ENCODE measurements at regions not wholly inside any gene's neighbourhood (a gene's known extent, or its start where the extent isn't known, plus 50 kb on each side); places are given as distances from the start of the nearest gene placed in this dataset.

GRCh38 chr5:111976705-111977435 lies 219.9 kb upstream of the NREP start (continued):
- no peak for TF ChIP-seq RCOR1 (IDR thresholded peaks at IDR 0.05; ENCODE audit: insufficient replicate concordance, low read length)

- H4K91ac ChIP-seq (ENCODE audit: insufficient read depth, low read depth, low read length): peak overlapping the region; percentile 10; the same call in 1 of the 2 replicates
- H3K27me3 ChIP-seq (ENCODE audit: control insufficient read depth, insufficient read depth, low read length): no peaks in the 10 kb centered on the region
- no peak overlapping the region for H3K9ac ChIP-seq (ENCODE audit: low read depth, low read length)
- WGBS, 2 experiments (ENCODE audit: extremely low coverage in 2 of 2, insufficient read length in 1 of 2): 60% methylated on average over 1 of the region's 5 CpGs; no CpG with 5 or more reads in 1 of the 2 experiments
- H2BK5ac ChIP-seq (ENCODE audit: low read depth, low read length, poor library complexity, severe bottlenecking): no peak overlapping the region
- peaks cover 12% of the 10 kb centered on the region for H3K4me1 ChIP-seq (ENCODE audit: control insufficient read depth, insufficient read depth, low read length)
- intact Hi-C loops (cut with micrococcal nuclease) (no loop called here), in situ Hi-C loops (cut with MboI; ENCODE audit: low sequenced_read_pairs) (no loop called here), dilution Hi-C loops (cut with HindIII; ENCODE audit: low sequenced_read_pairs, unreplicated experiment) (no loop called here)
- no TSS peak for BruUV-seq (replicated peaks)
- H3K27ac ChIP-seq (ENCODE audit: insufficient read depth, low read length): no peak overlapping the region; the same call in 1 of the 2 replicates
- peak overlapping the region; percentile 9; the same call in 1 of the 2 replicates for H3K4ac ChIP-seq (ENCODE audit: low read depth, low read length)
- no peaks in the 10 kb centered on the region for H3K36me3 ChIP-seq (ENCODE audit: control insufficient read depth, insufficient read depth, low read length)
- no peak overlapping the region for H3K4me3 ChIP-seq (ENCODE audit: insufficient read depth, low read depth, low read length)
- H4K20me1 ChIP-seq (ENCODE audit: insufficient read depth, low read length): no peaks in the 10 kb centered on the region
- ATAC-seq (ENCODE audit: low read depth): no peak
- no peak overlapping the region for H3K4me2 ChIP-seq (ENCODE audit: low read depth, low read length)
- H3K9me3 ChIP-seq (ENCODE audit: control insufficient read depth, insufficient read depth, low read length): no peaks in the 10 kb centered on the region
- peak overlapping the region; percentile 12 for H2AFZ ChIP-seq (replicated peaks; ENCODE audit: low read length, poor library complexity)
- peak overlapping the region; percentile 54 for H2BK120ac ChIP-seq (ENCODE audit: low read depth, low read length)
- peak overlapping the region; percentile 76; the same call in 1 of the 2 replicates for H3K18ac ChIP-seq (ENCODE audit: low read depth, low read length)
- DNase-seq: no peak
- H3K79me1 ChIP-seq (ENCODE audit: low read depth in 1 of 2, low read length in 2 of 2): no peaks in the 10 kb centered on the region
- no peak overlapping the region for H3K56ac ChIP-seq (ENCODE audit: extremely low read depth, insufficient read depth, low read length)
- peak overlapping the region; percentile 37 for H4K5ac ChIP-seq (ENCODE audit: low read depth, low read length)
- peak overlapping the region; percentile 45; the same call in 1 of the 2 replicates for H2AK5ac ChIP-seq (ENCODE audit: low read depth, low read length)
- TF ChIP-seq MXI1 (IDR thresholded peaks at IDR 0.05; ENCODE audit: borderline replicate concordance, low read depth, low read length): no peak
- H4K8ac ChIP-seq (ENCODE audit: low read depth in 2 of 2, low read length in 2 of 2): peak overlapping the region in 1 of 2 experiments; percentile 41; a peak in 1 of 4 replicates
- H3K14ac ChIP-seq (replicated peaks; ENCODE audit: low read depth, low read length): peak overlapping the region; percentile 4; the same call in 1 of the 2 replicates
- peak overlapping the region; percentile 79; the same call in 1 of the 2 replicates for H2BK20ac ChIP-seq (ENCODE audit: low read depth, low read length)
- no peak overlapping the region for H2AK9ac ChIP-seq (replicated peaks; ENCODE audit: low read depth, low read length, poor library complexity)
- H3K23ac ChIP-seq (ENCODE audit: low read depth, low read length): 0 out of 2 replicates have a peak overlapping the region, but pooled peaks have one; percentile 11
- peak overlapping the region; percentile 64; the same call in 2 of the 3 replicates for H2BK15ac ChIP-seq (ENCODE audit: low read depth, low read length)
- ChIA-PET CTCF (no interaction called here), POLR2A (ENCODE audit: unreplicated experiment) (no interaction called here)
- peaks cover 7% of the 10 kb centered on the region for H3K9me1 ChIP-seq (ENCODE audit: insufficient read depth, low read length)
These were observed 218.1 kb upstream of the NREP start for GRCh38 chr5:111975133-111975532.
